ENCODE measurements at regions not wholly inside any gene's neighbourhood (a gene's known extent, or its start where the extent isn't known, plus 50 kb on each side); places are given as distances from the start of the nearest gene placed in this dataset.

- BruUV-seq (replicated peaks) = no TSS peak
- no peak for TF ChIP-seq TP53 (CRISPR knock-in tag; conservative IDR thresholded peaks at IDR 0.05)
- TF ChIP-seq MEIS2 (CRISPR knock-in tag; IDR thresholded peaks at IDR 0.05) = no peak
- no peak for TF ChIP-seq MYNN (CRISPR knock-in tag; IDR thresholded peaks at IDR 0.05; ENCODE audit: low read depth)
- no peak for TF ChIP-seq SOX13 (IDR thresholded peaks at IDR 0.05)
- no peak for TF ChIP-seq SOX13 (CRISPR knock-in tag; conservative IDR thresholded peaks at IDR 0.05 in 1 of 2, IDR thresholded peaks at IDR 0.05 in 1 of 2)
- TF ChIP-seq ZNF740 (CRISPR knock-in tag; IDR thresholded peaks at IDR 0.05) = no peak
- no peak for TF ChIP-seq ZBTB33 (CRISPR knock-in tag; IDR thresholded peaks at IDR 0.05)
- no peak for TF ChIP-seq KDM3A (CRISPR knock-in tag; IDR thresholded peaks at IDR 0.05; ENCODE audit: low read depth)
- TF ChIP-seq FOXP1 (IDR thresholded peaks at IDR 0.05) = no peak
- no peak for TF ChIP-seq FOXP1 (CRISPR knock-in tag; IDR thresholded peaks at IDR 0.05)
- no peak for TF ChIP-seq ZSCAN12 (CRISPR knock-in tag; IDR thresholded peaks at IDR 0.05)
- no peak for TF ChIP-seq LBX2 (CRISPR knock-in tag; IDR thresholded peaks at IDR 0.05; ENCODE audit: borderline replicate concordance)
- TF ChIP-seq TBX3 (IDR thresholded peaks at IDR 0.05; ENCODE audit: borderline replicate concordance) = no peak
- TF ChIP-seq NR2F1 (CRISPR knock-in tag; IDR thresholded peaks at IDR 0.05) = no peak
- TF ChIP-seq ZNF670 (CRISPR knock-in tag; IDR thresholded peaks at IDR 0.05; ENCODE audit: borderline replicate concordance) = no peak
- TF ChIP-seq ZNF784 (CRISPR knock-in tag; IDR thresholded peaks at IDR 0.05; ENCODE audit: borderline replicate concordance) = no peak
- no peak overlapping the region for H2AFZ ChIP-seq (ENCODE audit: low read length)
- H3K4me1 ChIP-seq (ENCODE audit: insufficient read depth, low read length) = no peaks in the 10 kb centered on the region
- no peak overlapping the region for H3K4me2 ChIP-seq (ENCODE audit: low read depth, low read length)
- no peak for ATAC-seq
- FAIRE-seq = no peak
- no peaks in the 10 kb centered on the region for H3K27me3 ChIP-seq (ENCODE audit: control insufficient read depth in 1 of 2, insufficient read depth in 2 of 2, low read length in 2 of 2)
- H3K9me3 ChIP-seq (ENCODE audit: low read length) = no peaks in the 10 kb centered on the region
- in situ Hi-C loops (cut with HindIII; ENCODE audit: extremely low pct_ligation_motif_present, low pct_unique_long_range_greater_than_20kb) (no loop called here), intact Hi-C loops (cut with micrococcal nuclease; ENCODE audit: unreplicated experiment) (no loop called here)
- WGBS (ENCODE audit: low lambda C conversion rate) = 17% methylated on average over 1 of the region's 1 CpG
- DNase-seq (ENCODE audit: low spot score) = no peak
- H3K27ac ChIP-seq (ENCODE audit: extremely low read length, insufficient read depth, low read length) = no peak overlapping the region
- POLR2A ChIA-PET = no interaction called here
- no peaks in the 10 kb centered on the region for H3K36me3 ChIP-seq (replicated peaks in 1 of 2; ENCODE audit: control insufficient read depth in 1 of 2, insufficient read depth in 2 of 2, low read length in 2 of 2)
- CTCF ChIA-PET (ENCODE audit: low intra/inter-chr PET ratio, low total read pairs) = no interaction called here
- no peak overlapping the region for H3K4me3 ChIP-seq (replicated peaks in 1 of 3; ENCODE audit: insufficient read depth in 1 of 3, low read depth in 2 of 3, low read length in 3 of 3)
- H4K20me1 ChIP-seq (ENCODE audit: insufficient read depth, low read length) = no peaks in the 10 kb centered on the region
- H3K9ac ChIP-seq (ENCODE audit: insufficient read depth, low read depth, low read length) = no peak overlapping the region
- H3K79me2 ChIP-seq (ENCODE audit: insufficient read depth, low read length) = no peaks in the 10 kb centered on the region
Measured at GRCh38 chrX:21194526-21194925, 179.7 kb upstream of the CNKSR2 start.

Data from HepG2 (cell line).